ENCODE measurements at regions not wholly inside any gene's neighbourhood (a gene's known extent, or its start where the extent isn't known, plus 50 kb on each side); places are given as distances from the start of the nearest gene placed in this dataset.
"Not testable (repeated sequence)": the region's sequence is repeated elsewhere in the genome, so short reads cannot be mapped to it uniquely, and the experiment has no call there.

DNA sequence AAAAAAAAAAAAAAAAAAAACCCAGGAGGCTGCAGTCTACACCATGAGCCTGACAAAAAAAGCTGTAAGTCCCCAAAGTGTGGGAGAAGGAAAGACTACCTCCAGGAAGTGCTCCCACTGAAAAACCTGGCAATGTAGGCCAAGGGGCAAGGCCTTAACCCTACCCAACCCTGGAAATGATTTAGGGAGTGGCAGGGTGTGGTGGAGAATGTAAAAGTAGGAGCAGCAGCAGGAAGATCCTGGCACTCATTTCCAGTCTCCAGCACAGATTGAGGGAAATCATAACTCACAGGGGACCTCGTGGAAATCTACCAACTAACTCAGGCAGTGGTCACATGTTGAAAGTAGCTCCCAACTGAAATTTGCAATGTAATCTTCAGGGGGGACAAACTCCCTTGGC, 839.5 kb downstream of the EPHA3 start:
- no peak for DNase-seq

DNA sequence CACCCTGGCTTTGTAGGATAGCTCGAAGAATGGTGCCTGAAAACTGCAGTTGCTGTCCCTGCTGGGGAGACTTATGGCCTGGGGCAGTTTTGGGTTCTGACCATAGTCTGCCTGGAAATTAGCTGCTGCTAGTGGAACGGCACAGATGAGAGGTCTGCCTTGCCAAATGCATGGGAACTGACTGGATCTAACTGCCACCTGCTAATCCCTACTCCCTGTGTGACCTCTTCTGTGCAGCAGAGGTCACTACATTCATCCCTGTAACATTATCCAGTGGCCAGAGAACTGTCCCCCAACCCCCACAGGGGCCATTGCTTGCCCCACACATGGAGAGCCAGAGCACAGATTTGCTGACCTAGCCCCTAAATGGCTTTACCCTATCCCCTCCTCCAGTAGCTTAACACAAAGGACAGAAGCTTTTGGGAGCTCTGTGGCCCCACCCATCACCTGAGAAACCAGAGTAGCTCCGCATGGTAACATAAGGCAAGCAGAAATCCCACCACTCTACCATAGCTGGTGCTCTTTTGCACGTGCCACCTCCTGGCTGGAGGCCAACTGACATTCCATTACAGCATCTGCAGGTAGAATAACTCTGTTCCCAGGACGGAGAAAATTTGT, 840.0 kb downstream of the EPHA3 start:
- no peak for DNase-seq

DNA sequence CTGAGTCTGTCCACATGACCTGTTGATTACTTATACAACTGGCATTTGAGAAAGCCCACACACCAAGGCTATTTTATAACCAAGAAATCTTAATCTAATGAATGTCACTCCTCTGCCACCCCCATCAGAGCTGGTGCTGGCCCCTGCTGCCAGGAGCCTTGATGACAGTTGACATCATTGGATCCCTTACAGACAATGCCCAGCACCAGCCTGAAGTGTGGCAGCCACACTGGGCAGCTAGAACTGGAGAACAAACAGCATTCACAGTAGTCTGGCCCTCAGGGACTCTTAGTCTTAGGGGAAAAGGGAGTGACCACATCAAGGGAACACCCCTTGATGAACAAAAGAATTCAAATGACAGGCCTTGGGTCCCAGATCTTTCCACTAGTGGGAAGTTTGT, 840.6 kb downstream of the EPHA3 start:
- no peak for DNase-seq

DNA sequence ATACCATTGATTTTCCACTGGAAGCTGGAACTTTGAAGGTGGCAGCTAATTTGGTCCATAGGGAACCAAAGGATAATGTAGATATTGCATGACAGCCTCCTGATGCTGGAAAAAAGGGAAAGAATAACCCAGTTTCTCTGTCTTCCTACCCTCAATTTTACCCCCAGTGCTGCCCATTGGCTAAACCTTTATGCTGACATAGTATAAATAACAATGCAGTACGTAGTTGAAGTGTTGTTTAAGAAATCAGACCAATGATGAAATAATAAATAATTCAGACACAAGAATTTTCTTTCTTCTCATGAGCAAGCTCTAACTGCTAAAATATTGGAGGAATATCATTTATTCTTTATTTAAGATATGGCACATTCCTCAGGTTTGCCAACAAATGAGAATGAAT, 843.4 kb downstream of the EPHA3 start:
- no peak for DNase-seq

DNA sequence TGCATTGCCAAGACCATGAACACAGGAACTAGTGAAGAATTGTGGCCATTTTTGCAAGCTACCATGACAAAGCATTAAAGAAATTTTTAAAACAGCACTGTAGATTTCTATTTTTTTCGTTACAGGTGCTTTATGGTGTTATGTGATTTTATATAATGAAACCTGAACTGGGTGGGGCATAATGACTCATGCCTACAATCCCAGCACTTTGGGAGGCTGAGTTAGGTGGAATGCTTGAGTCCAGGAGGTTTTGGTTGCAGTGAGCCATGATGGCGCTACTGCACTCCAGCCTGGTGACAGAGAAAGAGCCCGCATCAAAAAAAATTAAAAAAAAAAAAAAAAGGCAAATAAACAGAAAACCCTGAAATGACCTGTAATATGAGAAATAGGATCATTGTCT, 846.7 kb downstream of the EPHA3 start:
- no peak for DNase-seq

DNA sequence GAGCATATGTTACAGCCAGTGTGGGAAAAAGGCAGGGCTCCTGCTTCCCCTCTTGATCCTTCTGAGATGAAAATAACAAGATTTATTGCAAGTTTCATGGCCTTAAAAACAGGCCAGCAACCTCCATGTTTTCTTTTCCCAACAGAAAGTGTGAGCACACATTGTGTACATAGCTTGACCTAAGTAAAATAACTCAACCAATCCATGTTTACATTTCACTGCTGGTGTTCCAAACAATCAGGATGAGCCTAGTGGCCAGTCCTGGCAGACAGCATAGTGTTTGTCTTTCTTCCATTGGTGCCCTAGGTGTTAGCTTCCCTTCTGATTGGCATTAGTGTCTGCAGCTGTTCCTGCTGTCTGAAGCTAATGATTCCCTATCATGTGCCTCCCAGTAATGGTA, 847.7 kb downstream of the EPHA3 start:
- no peak for DNase-seq

DNA sequence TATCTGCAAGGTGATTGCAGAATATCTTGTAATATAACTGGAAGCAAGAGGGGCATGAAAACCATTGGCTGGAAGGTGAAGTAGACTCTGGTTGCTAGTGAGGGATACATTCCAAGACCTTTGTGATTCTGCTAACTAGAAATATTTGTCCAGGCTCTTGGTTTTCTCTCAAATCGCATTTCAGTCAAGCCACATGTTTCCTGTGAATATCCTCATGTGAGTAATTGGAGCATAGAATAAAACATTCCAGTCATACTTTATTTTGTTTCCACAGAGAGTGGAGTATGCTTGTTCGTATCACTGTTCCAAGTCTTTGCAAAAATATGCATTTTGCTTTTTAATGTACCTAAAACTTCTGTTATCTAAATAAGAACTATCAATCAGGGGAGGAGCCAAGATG, 850.0 kb downstream of the EPHA3 start:
- DNase-seq, result no peak

DNA sequence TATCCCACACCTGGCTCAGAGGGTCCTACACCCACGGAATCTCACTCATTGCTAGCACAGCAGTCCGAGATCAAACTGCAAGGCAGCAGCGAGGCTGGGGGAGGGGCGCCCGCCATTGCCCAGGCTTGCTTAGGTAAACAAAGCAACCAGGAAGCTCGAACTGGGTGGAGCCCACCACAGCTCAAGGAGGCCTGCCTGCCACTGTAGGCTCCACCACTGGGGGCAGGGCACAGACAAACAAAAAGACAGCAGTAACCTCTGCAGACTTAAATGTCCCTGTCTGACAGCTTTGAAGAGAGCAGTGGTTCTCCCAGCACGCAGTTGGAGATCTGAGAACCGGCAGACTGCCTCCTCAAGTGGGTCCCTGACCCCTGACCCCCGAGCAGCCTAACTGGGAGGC, 850.7 kb downstream of the EPHA3 start:
- DNase-seq, result not testable (repeated sequence)

DNA sequence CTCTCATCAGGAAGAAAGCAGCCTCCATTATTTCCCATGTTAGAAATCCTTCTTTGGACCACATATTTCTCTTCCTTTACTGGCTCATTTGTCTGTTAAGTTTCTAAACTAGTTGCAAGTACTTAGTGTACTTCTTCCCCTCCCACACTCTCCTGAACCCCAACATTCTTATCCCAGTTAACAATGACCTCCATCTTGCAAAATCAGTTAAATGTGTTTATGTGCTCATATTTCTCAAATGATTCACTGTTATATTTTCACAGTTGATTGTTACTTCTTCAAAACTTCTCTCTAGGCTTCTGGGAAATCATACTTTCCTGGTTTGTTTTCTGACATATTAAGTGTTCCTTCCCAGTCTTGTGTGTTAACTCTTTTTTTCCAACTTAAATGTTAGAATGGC, 856.9 kb downstream of the EPHA3 start:
- no peak for DNase-seq

DNA sequence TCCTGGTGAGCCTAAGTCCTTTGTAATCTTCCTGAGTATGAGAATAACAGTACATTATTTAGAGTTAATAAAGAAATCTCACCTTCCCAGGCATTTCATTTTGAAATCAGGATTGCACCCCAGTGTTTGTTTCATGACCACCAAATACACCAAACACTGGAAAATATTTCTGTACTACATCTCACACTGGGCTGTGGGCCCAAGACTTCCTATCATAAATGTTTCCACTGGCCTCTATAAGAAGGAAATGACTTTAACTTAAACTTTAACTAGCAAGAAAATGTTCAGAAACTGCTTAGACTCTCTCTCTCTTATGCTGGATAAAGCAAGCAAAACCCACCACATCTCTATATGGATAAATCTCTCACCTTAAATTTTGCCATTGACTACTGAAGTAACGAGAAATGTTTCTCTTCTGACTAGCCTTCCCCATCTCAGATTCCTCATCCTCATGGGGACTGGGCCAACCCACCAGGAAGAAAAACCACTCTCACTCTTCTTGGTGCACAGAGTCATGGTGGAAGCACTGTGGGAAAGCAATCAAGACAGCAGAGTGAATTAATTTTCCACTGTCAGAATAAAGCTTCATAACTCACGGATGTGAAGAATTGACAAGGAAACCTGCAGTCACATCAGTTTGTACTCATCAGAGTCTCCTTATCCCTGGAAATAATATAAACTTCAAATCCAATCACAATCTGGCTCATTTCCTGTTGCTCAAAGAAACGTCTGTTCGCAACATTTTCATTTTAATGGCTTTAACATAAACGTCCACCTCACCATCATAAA, 859.6 kb downstream of the EPHA3 start:
- no peak for DNase-seq

DNA sequence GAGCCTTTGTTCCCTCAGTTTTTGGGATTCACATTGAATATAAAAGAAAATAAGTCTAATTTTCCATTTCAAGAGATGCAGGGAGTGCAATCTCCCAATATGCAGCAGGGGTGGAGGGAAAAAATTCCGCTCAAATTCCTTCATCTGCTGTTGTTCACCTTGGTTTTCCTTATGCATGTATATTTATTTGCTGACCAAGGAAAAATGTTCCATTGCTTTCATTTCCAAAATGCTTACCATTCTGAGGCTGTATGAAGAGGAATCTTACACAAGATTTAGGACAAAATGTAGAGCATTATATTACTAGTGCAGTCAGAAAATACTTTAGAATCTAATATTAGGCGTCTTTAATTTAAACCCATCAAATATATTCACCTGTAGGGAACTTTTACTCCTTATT, 863.9 kb downstream of the EPHA3 start:
- DNase-seq, result no peak

DNA sequence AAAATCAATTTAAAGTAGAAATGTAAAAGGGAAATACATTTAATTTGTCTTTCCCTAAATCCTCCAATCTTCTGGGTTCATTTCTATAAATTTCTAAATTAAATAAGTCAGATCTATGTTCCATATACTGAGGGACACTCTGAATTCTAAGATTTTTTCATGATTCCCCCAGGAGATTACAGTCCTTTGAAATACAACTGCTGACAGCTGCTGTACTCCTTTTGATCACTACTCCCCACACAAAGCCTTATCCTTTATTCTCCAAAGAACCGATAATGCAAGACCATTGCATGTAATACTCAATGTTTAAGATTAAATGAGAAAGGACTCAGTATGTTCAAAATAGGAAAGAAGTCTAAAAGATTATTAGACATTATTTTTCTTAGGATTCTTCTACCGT, 865.7 kb downstream of the EPHA3 start:
- no peak for DNase-seq

DNA sequence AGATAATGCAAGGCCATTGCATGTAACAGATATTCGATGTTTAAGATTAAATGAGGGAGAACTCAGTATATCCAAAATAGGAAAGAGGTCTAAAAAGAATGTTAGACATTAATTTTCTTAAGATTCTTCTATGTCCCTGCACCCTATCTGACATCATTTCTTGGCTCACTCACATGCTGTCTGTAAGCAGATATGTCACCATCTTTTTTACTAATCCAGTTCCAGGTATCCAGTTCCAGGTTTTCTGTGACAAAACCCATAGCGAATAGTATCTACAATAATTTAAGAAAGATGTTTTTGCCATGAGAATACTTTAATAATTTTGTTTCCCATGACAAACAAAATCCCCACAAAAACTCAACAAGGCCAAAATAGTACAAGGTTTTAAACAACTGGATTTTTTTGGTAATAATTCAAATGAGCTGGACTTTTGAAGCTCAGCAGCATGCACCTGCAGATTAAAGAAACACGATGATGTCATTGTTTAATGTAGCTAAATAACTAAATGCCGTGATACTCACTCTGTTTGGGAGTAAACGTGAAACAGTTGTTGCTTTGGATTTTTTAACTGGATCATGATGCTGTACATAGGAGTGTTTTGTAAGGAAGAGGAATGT, 867.6 kb downstream of the EPHA3 start:
- DNase-seq, result no peak

DNA sequence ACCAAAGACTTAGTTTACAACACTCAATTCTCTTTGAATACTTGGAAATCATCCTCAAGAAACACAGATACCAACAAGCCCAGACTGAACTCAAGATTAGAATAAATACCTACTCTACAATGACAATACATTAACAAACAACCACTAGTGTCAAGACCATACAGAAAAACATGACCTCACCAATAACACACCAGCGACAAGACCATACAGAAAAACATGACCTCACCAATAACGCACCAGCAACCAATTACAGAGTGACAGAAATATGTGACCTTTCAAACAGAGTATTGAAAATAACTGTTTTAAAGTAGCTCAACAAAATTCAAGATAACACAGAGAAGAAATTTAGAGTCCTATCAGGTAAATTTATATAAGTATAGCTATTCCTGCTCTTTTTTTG, 876.0 kb downstream of the EPHA3 start:
- no peak for DNase-seq

DNA sequence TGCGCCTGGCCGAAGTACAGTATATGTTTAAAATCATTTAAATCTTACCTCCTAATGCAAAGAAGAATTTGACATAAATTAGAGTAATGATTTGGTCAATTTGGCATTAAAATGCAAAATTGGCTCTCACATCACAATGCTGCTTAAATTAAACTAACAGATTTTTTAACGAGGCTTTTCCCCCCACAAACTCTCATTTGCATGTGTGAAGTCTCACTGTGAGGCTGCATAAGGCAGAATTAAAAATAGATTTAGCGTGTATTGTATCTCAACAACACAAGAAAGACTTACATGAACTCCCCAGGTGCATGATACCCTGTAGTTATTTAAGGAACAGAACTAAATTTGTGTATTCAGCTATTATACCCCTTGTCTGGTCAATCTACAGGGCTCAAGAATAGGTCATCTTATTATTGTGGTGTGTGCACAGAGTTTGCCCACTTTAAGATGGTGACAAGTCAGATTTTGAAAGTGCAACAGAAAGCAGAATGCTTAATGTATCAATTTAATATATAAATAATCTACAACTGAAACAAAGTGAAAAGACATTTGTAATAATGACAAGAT, 897.9 kb downstream of the EPHA3 start:
- no peak for DNase-seq

DNA sequence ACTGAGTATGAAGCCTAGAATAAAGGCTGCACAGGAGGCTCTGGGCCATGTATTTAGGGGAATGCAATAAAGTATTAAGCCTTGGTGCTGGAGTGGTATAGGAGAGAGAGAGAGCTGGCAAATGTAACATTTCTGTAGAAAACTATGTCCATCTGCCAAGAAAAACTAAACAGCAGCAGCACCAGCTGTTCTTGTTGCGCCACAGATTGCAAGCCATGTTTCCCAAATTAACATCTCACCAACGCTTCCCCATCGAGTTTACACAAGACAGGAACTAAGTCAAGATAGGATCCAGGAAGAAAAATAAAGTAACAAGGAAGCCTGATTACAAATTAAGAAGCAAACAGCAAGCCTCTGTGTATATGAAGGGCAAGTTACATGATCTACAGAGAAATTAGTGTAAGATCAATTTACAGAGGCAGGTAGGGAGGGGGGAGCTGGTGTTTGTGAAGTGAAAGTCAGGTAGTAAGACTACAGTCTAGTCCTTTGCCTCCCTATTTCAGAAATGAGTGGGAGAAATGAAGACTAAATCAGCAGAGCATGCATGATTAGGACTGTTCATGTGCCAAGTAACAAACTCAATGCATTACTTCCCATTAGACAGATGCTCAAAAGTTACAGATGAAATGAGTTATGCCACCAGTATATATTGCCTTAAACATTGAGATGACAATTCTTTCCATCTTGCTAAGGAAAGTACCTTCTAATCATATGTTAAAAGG, 900.5 kb downstream of the EPHA3 start:
- DNase-seq, result no peak

DNA sequence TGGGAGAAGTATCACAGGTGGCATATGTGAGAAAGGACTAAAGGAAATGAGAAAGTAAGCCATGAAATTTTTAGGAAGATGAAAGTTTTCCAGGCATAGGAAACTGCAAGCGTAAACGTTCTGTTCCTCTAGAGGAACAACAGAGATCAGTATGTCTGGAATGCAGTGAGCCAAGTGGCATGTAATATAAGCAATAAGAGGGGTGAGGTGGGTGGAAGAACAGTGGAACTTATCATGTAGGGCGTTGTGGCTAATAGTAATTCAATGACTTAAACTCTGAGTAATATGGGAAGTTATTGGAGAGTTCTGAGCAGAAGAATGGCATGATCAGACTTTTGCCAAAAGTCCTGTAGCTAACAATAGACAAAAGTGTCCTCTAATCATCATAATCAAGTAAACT, 902.9 kb downstream of the EPHA3 start:
- no peak for DNase-seq

DNA sequence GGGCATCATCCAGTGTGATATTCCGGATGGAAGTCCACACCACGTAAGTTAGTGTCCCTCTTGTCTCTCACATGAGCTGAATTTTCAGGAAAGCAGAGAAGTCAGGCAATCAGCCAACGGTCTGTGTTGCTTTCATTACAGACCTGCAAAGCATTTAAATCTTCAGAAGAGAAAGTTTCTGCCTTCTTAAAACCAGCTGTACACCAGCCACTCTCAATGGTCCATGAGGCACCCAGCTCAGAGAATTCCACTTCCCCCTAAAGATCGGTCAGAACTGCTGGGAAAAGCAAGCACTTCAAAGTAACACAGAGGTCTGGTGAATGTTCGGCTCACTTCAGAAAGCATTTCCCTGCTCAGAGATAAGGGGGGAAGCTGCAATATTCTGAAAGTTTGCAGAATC, 903.7 kb downstream of the EPHA3 start:
- DNase-seq, result no peak

DNA sequence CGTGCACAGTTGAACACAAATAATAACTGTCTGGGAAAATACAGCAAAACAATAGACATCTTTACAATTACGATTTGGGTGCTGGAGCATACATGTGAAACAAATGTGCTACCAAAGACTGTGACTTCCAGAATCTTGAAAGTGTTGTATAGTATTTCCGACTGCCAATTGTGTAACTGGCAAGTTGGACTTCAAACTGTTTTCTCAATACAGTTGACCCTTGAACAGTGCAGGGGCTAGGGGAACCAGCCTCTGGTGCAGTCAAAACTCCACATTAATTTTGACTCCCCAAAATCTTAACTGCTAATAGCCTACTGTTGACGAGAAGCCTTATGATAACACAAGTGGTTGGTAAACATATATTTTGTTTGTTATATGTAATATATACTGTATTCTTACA, 904.2 kb downstream of the EPHA3 start:
- DNase-seq, result no peak

DNA sequence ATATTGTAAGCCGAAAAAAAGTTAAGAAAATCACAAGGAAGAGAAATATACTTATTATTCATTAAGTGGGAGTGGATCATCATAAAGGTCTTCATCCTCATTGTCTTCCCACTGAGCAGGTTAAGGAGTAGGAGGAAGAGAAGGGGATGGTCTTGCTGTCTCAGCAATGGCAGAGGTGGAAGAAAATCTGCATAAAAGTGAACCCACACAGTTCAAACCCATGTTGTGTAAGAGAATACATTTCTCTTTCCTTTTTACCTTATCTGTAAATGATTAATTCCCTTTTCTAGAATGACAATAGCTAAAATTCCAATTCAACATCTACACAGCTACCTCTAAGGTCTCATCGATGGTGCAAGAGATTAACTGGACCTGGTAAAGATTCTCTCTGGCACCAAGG, 904.6 kb downstream of the EPHA3 start:
- DNase-seq, result no peak

DNA sequence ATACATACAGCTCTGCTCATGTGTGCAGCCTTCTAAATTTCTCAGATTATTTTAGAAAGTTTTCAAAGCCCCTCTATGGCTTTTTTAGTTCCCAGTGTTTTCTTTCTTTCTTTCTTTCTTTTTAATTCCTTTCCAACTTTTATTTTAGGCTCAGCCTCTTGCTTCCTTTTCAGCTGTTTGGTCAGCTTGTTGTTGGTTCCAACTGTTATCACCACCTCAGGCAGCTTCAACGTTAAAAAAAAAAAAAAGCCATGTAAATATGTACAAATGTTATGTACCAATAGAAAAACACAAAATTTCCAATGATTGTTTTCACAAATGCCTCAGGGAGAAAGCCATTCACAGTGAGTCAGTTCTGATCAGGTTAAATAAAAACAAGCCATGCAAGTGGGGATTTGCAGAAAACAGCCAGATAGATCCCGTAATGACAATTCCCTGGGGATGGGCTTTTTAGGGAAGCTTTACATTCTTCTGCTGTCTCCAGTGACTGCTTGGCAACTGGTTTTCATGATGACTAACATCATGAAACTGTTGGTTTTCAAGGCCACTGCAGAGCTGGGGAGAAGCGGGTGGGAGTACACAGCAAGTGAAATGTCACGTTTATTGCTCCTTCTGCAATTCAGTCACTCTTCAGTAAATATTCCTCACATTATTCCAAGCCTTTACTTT, 908.4 kb downstream of the EPHA3 start:
- DNase-seq, result no peak

DNA sequence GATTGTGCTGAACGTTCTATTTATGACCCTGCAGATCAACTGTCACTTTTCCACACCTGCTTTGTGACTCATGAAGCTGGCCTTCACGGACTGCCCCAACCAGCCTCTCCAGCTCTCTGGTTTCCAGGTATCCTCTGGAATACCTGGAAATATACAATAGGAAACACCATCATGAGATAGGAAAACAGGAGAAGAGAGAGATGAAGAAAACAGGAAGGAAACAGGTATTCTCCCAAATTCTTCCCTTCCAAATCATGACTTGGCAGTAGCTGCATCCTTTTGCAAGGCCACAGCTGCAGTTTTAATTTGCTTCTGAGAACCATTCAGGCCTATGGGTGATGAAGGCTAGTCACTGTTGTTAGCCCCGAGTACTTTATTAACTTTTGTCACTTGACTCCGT, 909.1 kb downstream of the EPHA3 start:
- no peak for DNase-seq

DNA sequence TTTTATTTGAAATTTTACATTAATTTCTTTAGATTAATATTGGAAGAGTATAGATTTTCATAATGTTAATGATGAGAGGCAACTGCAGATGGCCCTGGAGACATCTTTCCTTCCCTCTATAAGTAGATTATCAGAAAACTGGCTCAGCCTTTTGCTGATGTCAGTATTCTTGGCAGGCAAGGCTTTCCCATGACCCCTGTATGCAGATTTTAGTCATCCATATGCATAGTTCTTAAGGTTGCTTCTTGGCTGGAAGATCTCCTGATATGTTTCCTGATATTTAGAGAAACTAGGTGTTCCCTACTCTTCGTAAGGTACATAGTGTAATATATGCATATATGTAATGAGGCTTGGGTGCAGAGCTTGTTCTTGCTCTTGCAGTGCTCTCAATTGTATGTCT, 911.4 kb downstream of the EPHA3 start:
- no peak for DNase-seq
